RWPE1 (cell line): ENCODE measurements at regions not wholly inside any gene's neighbourhood (a gene's known extent, or its start where the extent isn't known, plus 50 kb on each side); places are given as distances from the start of the nearest gene placed in this dataset.

ENCODE experiments used
- CTCF ChIA-PET: fragments of 350-600 bp; sonication (Branson Sonifier 250); formaldehyde crosslinking; extraction: SDS; loops from one replicate; lab custom pipeline; 2021; lab: Yijun Ruan, JAX
- POLR2A ChIA-PET: fragments of 400-600 bp; formaldehyde crosslinking; extraction: SDS; loops from one replicate; lab custom pipeline; 2020; ENCODE audit warnings: antibody characterized with exemption; ENCODE audit not compliant: low non-redundant PET; lab: Yijun Ruan, JAX
- DNase-seq: peaks from one replicate; pipeline ENCODE4 v3.0.0; 2012; ENCODE audit warnings: low spot score
- H3K27ac ChIP-seq: fragments of 450-650 bp; 2 replicates; pipeline ENCODE4 v1.5.1; 2017
- TF ChIP-seq, protein P1 (sequence below): fragments of 450-650 bp; conservative IDR thresholded peaks from 2 replicates; pipeline ENCODE4 v1.5.1; 2017; ENCODE audit warnings: low read depth, mild to moderate bottlenecking

DNA sequence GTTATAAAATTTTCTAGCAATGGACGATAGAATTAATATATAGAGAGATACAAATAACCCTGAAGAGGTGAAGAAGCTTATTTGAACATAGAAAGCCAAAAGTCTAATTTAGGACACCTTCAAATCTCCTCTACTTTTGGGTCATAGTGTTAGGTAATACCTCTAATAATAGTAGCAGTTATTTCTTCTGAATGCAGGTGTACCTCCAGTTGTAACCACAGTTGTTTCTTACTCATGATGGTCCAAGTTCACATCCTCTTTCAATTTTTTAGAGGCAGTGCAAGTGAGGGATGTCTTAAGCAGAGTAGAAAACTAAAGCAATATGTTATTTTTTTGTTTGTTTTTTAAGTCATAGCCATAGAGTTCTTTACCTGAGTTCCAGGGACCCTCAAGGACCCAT, 429.5 kb downstream of the CCDC85A start:
- DNase-seq: no peak
- TF ChIP-seq, protein P1, sequence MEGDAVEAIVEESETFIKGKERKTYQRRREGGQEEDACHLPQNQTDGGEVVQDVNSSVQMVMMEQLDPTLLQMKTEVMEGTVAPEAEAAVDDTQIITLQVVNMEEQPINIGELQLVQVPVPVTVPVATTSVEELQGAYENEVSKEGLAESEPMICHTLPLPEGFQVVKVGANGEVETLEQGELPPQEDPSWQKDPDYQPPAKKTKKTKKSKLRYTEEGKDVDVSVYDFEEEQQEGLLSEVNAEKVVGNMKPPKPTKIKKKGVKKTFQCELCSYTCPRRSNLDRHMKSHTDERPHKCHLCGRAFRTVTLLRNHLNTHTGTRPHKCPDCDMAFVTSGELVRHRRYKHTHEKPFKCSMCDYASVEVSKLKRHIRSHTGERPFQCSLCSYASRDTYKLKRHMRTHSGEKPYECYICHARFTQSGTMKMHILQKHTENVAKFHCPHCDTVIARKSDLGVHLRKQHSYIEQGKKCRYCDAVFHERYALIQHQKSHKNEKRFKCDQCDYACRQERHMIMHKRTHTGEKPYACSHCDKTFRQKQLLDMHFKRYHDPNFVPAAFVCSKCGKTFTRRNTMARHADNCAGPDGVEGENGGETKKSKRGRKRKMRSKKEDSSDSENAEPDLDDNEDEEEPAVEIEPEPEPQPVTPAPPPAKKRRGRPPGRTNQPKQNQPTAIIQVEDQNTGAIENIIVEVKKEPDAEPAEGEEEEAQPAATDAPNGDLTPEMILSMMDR: no peak
- POLR2A ChIA-PET: no interaction called here
- CTCF ChIA-PET: no interaction called here
- H3K27ac ChIP-seq: no peak overlapping the region

DNA sequence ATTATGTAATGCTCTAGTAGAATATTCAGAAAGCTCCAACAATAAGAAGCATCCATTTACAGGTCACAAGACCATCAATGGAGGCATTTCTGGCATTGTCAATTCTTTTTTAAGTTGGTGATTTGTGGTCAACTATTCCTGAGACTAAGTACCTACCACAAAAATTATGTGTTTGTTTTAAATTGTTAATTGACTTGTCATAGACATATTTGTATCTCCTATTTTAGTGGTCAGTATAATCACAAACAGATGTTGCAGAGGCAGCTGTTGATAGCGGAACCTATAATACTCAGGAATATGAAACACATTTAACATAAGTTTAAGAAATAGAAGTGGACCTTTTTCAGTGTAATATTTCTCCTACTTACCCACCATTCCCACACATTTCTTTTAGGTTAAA, 430.1 kb downstream of the CCDC85A start:
- CTCF ChIA-PET: no interaction called here
- POLR2A ChIA-PET: no interaction called here
- TF ChIP-seq, protein P1: no peak
- no peak for DNase-seq
- H3K27ac ChIP-seq: no peak overlapping the region

DNA sequence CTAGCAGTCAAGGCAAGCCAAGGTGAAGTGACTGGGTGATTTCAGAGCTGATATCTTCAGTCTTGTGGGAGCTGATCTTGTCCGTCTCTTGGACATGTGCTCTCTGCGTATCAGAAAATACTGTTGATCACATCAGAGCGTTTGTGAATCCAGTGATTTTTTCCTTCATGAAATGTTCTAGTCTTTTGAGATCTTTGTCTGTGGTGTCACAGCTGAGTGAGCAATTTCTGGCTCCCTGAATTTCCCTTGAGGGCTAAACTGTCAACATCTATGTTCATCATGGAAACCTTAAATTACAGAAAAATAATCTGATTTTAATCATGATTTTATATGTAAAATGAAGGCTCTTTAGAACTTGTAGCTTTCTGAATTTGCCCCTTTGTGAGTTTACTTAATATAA, 432.0 kb downstream of the CCDC85A start:
- CTCF ChIA-PET: no interaction called here
- TF ChIP-seq, protein P1: no peak
- POLR2A ChIA-PET: no interaction called here
- no peak overlapping the region for H3K27ac ChIP-seq
- no peak for DNase-seq

DNA sequence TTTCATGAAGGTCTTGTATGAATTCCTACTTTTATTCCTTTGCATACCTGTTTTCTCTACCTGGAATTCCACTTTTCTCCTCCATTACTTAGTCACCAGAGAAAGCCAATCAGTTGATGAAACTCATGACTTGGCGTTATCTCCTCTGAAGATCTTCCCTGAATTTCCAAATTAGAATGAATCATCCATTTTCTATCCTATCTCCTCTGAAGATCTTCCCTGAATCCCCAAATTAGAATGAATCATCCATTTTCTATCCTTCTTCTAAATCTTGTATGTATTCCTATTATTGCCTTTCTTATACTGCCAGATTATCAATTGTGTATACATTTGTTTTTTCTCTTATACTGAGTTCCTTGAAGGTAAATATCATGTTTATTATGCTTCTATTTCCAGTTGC, 440.4 kb downstream of the CCDC85A start:
- H3K27ac ChIP-seq: no peak overlapping the region
- DNase-seq: no peak
- ChIA-PET POLR2A (no interaction called here), CTCF (no interaction called here)
- TF ChIP-seq, protein P1: no peak

DNA sequence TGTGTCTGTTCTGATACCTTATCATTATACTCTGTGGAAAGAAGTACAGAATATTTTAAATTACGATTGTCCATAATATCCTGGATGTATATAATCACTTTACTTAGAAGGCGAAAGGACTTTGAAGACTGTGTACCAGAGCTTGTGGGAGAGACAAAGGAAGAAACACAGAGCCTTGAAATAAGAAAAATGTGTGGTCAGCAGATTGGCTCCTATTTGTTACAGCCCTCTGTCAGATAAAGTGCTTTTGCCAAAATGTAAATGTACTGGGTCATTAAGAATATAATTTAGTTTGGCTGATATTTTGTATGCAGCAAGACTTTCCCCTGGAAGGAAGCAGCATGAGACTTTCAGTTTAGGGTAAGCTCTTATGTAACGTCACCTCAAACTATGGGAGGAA, 443.1 kb downstream of the CCDC85A start:
- ChIA-PET CTCF (no interaction called here), POLR2A (no interaction called here)
- DNase-seq: no peak
- H3K27ac ChIP-seq: no peak overlapping the region
- TF ChIP-seq, protein P1: no peak

DNA sequence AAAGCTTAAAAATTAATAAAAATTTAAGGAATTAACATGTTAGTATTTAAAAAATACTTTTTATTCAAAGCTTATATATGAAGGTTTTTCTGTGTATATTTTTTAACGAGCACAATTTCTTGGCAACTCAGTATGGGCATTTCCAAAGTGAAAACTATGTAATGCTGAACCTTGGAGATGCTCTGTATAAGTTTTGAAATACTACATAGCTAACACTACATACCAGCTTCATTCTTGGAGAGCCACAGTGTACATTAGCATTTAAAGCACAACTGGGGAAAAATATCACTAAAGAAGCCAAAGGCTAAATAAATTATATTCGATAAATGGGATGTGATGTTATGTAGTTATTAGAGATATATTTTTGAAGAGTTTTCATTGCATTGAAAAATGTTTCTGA, 446.5 kb downstream of the CCDC85A start:
- ChIA-PET CTCF (no interaction called here), POLR2A (no interaction called here)
- no peak for DNase-seq
- no peak overlapping the region for H3K27ac ChIP-seq
- TF ChIP-seq, protein P1: no peak

DNA sequence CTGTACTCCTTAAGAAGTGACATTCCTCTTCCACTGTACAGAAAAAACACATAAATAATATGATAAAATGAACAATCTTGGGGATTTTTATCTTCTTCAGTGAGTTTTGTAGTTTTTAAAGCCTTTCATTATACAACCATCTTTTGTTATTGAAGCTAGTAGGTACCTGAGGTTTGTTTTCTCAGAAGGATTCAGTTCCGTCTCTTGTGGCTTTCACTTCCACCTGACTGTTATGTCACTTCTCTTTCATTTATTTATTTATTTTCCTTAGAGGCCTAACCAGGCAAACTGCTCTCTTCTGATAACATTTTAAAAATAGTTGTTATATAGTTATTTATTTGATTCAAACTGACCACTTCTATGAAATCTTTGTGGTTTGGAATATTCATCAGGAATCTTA, 464.2 kb downstream of the CCDC85A start:
- ChIA-PET POLR2A (no interaction called here), CTCF (interaction anchor here (0.6 kb wide), 1 partner anchor 12 kb away, joined by 4 read pairs; no protein-coding TSS in a partner anchor)
- no peak overlapping the region for H3K27ac ChIP-seq
- no peak for DNase-seq
- TF ChIP-seq, protein P1: no peak
